ENCODE measurements at regions not wholly inside any gene's neighbourhood (a gene's known extent, or its start where the extent isn't known, plus 50 kb on each side); places are given as distances from the start of the nearest gene placed in this dataset.
"Not testable (repeated sequence)": the region's sequence is repeated elsewhere in the genome, so short reads cannot be mapped to it uniquely, and the experiment has no call there.

GRCh38 chr5:10018201-10019069 is 231.3 kb downstream of the ATPSCKMT start:
- Histone ChIP-seq H3K4me2 (peak overlapping the region; percentile 39; the same call in 2 of the 3 replicates), H3K4me1 (peaks cover 12% of the 10 kb centered on the region; the same call in 2 of the 3 replicates), H3K9me3 (peaks cover 9% of the 10 kb centered on the region; the same call in 2 of the 3 replicates), H3K27ac (peak overlapping the region; percentile 3 to 71; a peak in 4 of 6 replicates), H3K4me3 (no peak overlapping the region)
- TF ChIP-seq PBX3 (IDR thresholded peaks at IDR 0.05) (no peak), JUN (IDR thresholded peaks at IDR 0.05) (no peak), EHF (CRISPR knock-in tag; IDR thresholded peaks at IDR 0.05) (no peak), RFX5 (IDR thresholded peaks at IDR 0.05) (no peak), EP300 (IDR thresholded peaks at IDR 0.05) (0 out of 5 replicates have a peak, but pooled peaks of 1 of the 2 experiments have one; percentile 22), FOXS1 (CRISPR knock-in tag; IDR thresholded peaks at IDR 0.05) (no peak), ZSCAN20 (CRISPR knock-in tag; IDR thresholded peaks at IDR 0.05) (no peak), FOSL2 (IDR thresholded peaks at IDR 0.05) (peak; percentile 75), FOSL2 (CRISPR knock-in tag; IDR thresholded peaks at IDR 0.05) (peak; percentile 84), JUNB (IDR thresholded peaks at IDR 0.05) (peak; percentile 71), CBX8 (IDR thresholded peaks at IDR 0.05) (no peak), HES2 (IDR thresholded peaks at IDR 0.05) (no peak), SREBF2 (IDR thresholded peaks at IDR 0.05) (no peak), CTCF (IDR thresholded peaks at IDR 0.05) (no peak)
- ATAC-seq (peak; percentile 84 to 85), DNase-seq (ENCODE audit: low read depth in 1 of 2, low spot score in 1 of 2) (peak; percentile 36 to 58), FAIRE-seq (peak; percentile 7)
- 22% methylated on average over 5 of the region's 5 CpGs for WGBS (ENCODE audit: missing lambda C conversion rate)
- ChIA-PET POLR2A (no interaction called here), CTCF (interaction anchor here (0.7 kb wide), 1 partner anchor 12 kb away, joined by 3 read pairs; no protein-coding TSS in a partner anchor)

GRCh38 chr5:10017786-10018185 is 231.9 kb downstream of the ATPSCKMT start:
- Histone ChIP-seq H3K27ac (peak overlapping the region in 1 of 2 experiments; percentile 39; a peak in 3 of 6 replicates), H3K9me3 (peaks cover 9% of the 10 kb centered on the region; the same call in 2 of the 3 replicates), H3K4me1 (peaks cover 12% of the 10 kb centered on the region; the same call in 2 of the 3 replicates), H3K4me2 (no peak overlapping the region; the same call in 2 of the 3 replicates), H3K4me3 (no peak overlapping the region)
- POLR2A ChIA-PET = no interaction called here
- DNase-seq (ENCODE audit: low read depth in 1 of 2, low spot score in 1 of 2) (no peak), FAIRE-seq (no peak), ATAC-seq (no peak)
- 57% methylated on average over 4 of the region's 4 CpGs for WGBS (ENCODE audit: missing lambda C conversion rate)
- no peak for TF ChIP-seq TP53 (CRISPR knock-in tag; IDR thresholded peaks at IDR 0.05)
- TF ChIP-seq RCOR1 (IDR thresholded peaks at IDR 0.05; ENCODE audit: low read depth, low read length) = no peak
- no peak for TF ChIP-seq E2F6 (IDR thresholded peaks at IDR 0.05; ENCODE audit: borderline replicate concordance, low read depth)
- no peak for TF ChIP-seq SREBF2 (IDR thresholded peaks at IDR 0.05)
- no peak for TF ChIP-seq CEBPB (IDR thresholded peaks at IDR 0.05)
- CTCF ChIA-PET = no interaction called here

GRCh38 chr5:10016559-10016958 is 233.1 kb downstream of the ATPSCKMT start:
- CTCF ChIA-PET, H3K4me3 ChIP-seq, H3K9me3 ChIP-seq, ATAC-seq, FAIRE-seq, POLR2A ChIA-PET: not testable (repeated sequence)
- H3K27ac ChIP-seq = peak overlapping the region in 1 of 2 experiments; percentile 52; a peak in 1 of 6 replicates
- 13% methylated on average over 8 of the region's 8 CpGs for WGBS (ENCODE audit: missing lambda C conversion rate)
- DNase-seq (ENCODE audit: low read depth in 1 of 2, low spot score in 1 of 2) = peak in 1 of 2 experiments; percentile 17
- H3K4me2 ChIP-seq = 0 out of 3 replicates have a peak overlapping the region, but pooled peaks have one; percentile 17
- peaks cover 12% of the 10 kb centered on the region; the same call in 2 of the 3 replicates for H3K4me1 ChIP-seq

- DNase-seq (ENCODE audit: low read depth in 1 of 2, low spot score in 1 of 2); FAIRE-seq; ATAC-seq; CTCF ChIA-PET; H3K4me2 ChIP-seq; H3K9me3 ChIP-seq; POLR2A ChIA-PET; H3K27ac ChIP-seq; H3K4me3 ChIP-seq: not testable (repeated sequence)
- peaks cover 12% of the 10 kb centered on the region; the same call in 2 of the 3 replicates for H3K4me1 ChIP-seq
- 39% methylated on average over 3 of the region's 3 CpGs for WGBS (ENCODE audit: missing lambda C conversion rate)
These were observed 234.0 kb downstream of the ATPSCKMT start for GRCh38 chr5:10015681-10016080.
